GM18861 (cell line): ENCODE measurements at regions not wholly inside any gene's neighbourhood (a gene's known extent, or its start where the extent isn't known, plus 50 kb on each side); places are given as distances from the start of the nearest gene placed in this dataset.
"Not testable (repeated sequence)": the region's sequence is repeated elsewhere in the genome, so short reads cannot be mapped to it uniquely, and the experiment has no call there.

Experiments used
- ATAC-seq: cut with Tn5 transposase; IDR thresholded peaks from one replicate; pipeline ENCODE4 v1.9.1; 2021; ENCODE audit not compliant: unreplicated experiment

DNA sequence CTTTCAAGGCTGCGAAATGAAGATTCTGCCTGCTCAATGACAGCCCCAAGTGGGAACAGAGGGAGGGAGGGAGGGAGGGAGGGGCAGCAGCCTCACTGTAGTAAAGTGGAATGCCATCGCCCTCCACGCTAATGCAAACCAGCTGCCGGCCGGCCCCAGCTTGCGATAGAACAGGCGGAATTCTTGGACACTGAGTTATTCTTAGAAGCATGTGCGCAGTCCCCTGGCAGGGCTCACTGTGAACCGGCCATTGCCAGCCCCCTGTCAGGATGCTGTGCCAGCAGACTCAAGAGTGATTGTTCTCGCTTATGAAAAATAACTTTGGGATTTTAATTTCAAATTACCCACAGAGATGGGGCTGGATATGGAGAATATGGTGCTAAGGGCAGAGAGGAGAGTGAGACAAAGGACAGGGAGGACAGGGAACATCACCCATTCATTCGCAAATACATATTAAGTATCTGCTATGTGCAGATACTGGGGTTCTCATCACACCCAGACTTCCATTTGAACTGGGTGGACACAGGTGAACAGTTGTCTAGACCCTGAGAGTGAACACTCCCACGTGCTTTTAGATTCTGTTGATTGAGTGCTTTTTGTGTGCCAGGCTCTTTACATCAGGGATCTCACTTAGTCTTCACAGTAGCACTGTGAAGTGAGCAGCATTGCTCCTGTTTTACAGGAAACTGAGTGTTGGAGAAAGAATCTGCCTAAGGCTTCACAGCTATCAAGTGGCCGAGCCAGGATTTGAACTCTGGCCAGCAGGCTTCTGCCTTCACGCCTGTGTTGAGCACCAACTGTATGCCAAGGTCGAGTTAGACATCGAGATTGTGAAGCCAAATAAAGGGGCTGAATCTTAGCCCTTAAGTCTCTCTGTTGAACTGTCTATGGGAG is 192.9 kb downstream of the C12orf75 start:
- no peak for ATAC-seq

DNA sequence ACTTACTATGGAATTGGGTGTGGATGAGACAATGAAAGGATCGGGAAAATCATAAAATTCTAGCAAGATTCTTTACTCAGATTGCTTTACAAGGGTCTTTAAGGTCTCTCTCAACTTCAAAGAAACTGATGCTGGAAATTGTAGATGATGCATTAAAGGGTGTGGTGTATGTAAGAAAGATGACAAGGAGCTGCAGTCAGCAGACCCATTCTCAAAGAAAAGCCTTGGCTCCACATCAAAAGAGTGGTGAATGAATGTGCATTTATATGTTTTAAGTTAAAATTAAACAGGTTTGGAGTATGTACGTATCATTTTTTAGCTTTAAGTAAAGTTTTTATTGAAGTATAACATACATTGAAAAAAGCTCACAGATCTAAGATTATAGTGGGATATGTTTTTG is 194.5 kb downstream of the C12orf75 start:
- ATAC-seq, result no peak

DNA sequence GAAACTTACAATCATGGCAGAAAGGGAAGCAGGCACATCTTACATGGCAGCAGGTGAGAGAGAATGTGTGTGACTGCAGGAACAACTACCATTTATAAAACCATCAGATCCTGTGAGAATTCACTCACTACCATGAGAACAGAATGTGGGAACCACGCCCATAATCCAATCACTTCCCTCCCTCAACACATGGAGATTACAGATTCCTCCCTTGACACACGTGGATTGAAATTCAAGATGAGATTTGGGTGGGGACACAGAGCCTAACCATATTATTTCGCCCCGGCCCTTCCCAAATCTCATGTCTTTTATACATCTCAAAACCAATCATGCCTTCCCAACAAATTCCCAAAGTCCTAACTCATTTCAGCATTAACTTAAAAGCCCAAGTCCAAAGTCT is 203.6 kb downstream of the C12orf75 start:
- no peak for ATAC-seq

DNA sequence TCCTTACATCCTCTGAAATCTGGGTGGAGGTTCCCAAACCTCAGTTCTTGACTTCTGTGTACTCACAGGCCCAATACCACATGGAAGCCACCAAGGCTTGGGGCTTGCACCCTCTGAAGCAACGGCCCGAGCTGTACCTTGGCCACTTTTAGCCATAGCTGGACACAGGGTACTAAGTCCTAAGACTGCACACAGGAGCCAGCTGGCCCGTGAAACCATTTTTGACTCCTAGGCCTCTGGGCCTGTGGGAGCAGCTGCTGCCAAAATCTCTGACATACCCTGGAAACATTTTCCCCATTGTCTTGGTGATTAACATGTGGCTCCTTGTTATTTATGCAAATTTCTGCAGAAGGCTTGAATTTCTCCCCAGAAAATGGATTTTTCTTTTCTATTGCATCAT is 204.5 kb downstream of the C12orf75 start:
- ATAC-seq, result not testable (repeated sequence)

DNA sequence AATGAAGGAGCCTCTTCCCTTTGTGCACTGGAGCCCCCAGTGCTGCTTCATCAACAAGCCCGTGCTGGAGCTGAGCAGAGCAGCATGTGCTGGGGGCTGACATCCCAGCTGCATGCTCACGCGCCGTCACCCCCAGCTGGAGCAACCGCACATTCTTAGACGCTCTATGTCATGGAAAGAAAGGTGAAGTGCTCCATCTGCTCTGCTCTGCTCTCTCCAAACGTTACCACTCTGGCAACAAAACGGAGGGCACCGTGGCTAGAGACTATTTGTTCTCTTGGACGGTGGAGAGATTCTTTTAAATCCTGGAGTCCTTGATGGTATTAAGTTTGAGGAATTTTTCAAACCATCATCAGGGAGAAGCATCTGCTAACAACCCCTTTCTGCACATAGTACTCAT is 208.4 kb downstream of the C12orf75 start:
- no peak for ATAC-seq

DNA sequence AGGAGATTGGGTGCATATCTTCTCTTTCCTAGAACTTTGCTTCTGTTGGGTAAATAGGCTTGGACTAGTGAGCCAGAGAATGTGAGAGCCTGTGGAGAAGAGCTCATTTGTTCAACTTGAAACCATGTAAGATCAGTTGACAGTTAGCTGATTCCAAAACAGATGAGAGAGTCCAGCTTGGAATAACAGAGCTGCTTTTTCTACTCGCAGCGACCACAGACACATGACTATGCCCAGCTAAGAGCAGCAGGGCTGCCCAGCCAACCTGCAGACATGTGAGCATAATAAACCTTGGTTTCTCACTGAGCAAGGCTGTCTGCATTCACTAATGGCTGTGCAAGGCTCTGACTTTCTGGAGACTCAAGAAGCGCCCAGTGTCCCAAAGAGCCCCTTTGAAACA is 209.2 kb downstream of the C12orf75 start:
- ATAC-seq, result no peak

DNA sequence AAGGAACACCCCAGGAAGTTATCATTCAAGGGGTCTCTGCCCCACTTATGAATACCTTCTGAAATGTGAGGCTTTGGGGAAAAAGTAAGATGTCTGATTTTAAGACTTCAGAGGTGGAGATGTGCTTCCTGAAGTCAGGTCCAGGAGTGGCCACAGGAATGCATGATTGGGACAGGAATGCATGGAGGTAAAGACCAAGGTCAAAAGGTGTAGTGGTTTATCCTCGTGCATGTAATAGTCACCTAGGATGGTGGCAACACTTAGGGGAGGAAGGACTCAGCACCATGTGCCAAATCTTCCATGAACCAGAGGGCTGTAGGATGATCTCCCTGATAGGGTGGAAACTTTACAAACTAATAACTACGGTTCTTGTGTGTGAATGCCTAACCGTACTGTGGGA is 217.3 kb downstream of the C12orf75 start:
- ATAC-seq, result no peak

DNA sequence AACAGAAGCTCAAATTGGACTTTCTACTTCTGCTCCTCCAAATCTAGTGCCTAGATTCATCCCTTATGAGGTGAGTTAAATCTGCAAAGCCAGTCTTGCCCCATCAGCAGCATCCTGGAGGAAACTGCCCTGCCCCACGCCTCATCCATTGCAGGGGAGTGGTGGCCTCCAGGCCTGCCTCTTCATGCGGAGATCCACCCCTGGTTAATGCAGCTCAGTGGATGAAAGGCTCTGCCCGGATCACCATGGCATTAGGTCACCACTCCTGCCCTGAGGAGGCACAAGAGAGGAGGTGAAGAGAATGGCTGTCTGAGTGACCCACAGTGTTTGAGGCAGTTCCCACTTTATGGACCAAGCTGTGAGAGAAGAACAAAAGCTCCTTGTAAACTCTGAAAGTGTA is 218.1 kb downstream of the C12orf75 start:
- no peak for ATAC-seq

DNA sequence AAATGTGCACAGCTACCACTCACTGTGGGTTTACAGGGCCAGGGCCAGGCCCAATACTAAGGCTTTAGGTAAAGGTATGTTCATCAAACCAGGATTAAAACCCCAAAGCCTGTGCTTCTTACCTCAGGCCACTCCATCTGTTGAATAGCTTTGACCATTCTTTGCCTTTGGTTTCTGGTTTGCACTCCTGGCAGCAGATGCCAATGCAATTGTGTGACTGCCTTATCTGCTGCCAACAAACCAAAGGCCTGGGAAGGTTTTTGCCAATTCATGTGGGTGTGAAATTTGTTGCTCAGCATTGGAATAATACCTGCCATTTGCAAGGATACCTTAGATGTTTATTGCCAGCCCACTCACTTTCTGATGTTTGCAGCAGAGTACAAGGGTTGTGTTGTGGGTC is 221.6 kb downstream of the C12orf75 start:
- ATAC-seq, result no peak

DNA sequence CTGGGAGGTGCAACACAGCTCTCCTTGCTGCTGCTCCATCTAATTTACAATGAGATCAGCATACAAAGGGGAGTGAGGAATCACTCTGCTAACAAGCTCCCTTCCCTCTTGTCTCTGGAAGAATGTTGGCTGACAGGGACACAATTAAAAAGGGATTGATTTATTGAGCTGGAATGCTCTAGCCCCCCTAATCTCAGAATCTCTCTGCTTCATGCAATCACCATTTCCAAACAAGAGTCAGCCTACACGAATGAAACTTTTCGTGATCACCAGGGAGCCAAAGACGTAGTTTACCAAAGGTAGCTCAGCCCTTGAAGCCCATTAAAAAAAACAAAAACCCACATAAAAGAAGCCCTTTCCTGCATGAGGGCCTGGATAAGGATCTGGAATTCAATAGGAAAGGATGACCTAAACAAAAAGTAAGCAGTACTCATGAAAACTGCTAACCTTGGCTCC is 223.8 kb downstream of the C12orf75 start:
- ATAC-seq, result no peak

DNA sequence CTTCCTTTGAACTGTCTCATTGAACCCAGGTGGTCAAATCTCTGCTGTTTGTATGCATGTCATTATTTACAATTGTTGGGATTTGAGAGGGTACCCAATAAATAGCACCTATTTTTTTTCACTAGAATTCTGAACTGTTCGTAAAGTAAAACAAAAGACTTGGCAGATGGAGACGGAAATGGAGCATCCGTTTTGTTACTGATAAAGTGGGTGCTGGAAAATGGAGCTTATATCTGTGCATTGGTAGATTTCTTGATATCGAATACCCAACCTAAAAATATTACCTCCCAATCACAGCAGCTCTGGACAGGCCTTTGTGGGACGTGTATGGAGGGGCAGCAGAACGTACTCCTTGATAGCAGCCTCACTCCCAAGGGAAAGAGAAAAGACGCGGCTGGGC is 224.4 kb downstream of the C12orf75 start:
- ATAC-seq, result no peak

DNA sequence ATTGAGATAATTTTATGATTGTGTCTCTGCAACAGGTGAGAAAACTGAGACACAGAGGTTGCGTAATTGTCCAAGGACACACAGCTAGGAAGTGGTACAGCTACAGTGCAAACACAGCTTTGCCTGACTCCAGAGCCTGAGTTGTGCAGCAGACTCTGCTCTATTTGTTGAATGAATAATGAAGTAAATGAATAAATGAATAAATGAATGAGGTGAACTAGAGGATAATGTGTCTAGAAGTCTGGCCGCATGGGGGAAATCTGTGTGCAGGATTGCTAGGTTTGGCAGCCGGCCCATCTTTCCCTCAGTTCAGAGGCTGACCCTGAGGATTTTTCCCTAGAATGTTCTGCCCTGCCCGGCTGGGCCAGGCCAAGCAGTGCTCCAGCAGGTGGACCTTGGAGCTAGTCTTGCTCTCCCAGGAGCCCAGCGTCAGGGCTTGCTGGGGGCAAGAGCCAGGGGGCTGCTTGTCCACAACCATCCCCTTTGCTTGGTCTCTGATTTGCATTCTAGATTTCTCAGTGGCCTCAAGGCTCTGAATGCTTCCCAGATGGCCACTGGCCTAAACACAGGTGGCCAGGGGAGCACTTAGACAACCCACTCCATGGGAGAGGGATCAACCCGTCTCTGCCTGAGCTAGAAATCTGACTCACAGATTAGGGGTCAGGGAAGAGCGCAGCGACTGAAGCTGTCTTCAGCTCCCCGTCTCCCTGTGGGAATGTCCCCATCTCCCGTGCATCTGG is 225.2 kb downstream of the C12orf75 start:
- no peak for ATAC-seq

DNA sequence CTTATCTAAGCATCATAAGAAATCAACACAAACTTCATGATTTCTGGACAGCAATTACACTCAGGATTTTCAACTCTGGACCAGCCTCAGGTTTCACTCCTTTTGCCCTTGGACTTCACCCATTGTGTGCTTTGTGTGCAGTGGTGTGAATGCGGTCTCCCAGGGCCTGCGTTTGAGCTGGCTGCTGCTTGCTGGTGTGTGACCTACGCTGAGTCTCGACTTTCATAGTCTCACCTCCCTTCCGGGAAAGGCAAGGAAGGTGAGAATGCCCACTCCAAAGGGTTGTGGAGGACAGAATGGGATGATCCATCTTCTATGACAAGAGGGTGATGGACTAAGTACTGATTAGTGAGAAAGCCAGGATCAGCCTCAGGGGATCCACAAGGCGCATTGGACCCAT is 228.8 kb downstream of the C12orf75 start:
- no peak for ATAC-seq

DNA sequence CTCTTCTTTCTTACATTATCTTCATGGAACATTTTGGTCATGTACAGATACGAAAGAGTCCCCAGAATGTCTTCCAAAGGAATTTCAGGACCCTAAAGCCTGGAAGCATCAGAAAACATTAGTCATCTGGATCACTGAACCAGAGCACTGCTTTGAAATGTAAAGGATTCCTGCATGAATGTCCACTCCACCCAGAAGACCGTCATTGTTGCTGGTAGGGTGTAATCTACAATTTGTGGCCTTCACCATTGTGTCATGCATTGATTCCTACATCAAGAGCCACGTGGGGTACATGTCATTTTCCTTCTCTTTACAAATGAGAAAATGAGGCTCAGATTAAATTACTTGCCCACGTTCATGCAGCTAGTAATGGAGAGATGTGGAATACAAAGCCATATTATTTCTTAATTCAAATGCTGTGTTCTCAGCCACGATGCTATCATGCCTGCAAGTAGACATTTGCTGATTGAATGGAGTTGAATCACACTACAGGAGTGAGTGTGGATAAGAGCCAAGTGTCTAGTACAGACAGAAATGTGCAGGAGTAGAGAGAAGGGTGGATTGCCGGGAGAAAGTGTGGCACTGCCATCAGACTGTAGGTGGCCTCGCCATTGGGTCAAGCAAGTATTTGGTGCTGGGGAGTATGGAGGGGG is 231.2 kb downstream of the C12orf75 start:
- ATAC-seq, result no peak

DNA sequence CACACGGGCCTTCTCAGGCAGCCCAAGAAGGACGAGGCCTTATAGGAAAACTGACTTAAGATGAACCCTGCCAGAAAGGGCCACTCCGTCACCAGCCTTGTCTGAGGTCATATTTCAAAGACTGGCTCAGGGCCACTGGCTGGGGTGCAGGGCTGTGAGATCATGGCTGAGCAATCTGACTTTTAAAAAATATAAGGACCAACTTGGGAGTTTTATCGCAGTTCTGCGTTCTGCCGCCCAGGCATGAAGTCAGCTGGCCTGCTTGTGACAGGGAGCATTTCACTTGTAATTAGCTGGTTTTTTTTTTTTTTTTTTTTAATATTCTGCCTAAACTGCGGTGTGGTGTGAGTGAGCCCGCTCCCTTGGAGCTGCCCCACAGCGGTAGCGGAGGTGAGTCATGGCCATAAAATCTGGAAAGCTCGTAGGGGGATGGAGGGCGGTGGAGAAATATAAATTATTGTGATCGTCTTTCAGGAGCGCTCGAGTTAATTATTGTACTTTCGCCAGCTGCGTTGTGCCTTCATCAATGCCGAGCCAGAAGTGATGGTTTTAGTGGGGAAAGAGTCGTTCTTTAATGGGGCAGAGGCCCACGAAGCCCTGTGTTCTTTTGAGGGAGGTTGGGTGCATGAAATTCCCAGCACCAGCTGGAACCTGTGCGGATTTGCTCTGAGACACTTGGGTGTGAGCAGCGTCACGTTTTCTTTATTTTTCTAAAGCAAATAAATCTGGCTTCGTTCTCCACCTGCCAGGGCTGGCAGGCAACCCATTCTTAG is 231.9 kb downstream of the C12orf75 start:
- no peak for ATAC-seq

DNA sequence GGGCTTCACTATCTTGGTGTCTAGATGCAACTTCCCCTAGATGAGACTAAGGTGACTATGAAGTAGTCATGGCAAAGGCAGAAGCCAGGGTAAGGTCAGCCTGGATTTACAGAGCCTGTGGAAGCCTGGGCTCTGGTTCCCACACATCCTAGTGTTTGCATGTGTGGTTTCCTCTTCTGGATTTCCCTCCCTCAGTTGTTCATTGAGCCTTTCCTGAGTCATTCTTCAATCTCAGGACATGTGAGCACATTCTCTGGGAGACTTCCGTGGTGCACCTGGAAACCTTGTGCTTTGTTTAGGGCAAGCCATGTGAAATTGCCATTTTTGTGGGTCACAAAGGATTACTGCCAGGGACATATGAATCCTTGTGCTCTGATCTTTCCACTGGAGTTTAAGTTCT is 236.6 kb downstream of the C12orf75 start:
- ATAC-seq, result no peak

DNA sequence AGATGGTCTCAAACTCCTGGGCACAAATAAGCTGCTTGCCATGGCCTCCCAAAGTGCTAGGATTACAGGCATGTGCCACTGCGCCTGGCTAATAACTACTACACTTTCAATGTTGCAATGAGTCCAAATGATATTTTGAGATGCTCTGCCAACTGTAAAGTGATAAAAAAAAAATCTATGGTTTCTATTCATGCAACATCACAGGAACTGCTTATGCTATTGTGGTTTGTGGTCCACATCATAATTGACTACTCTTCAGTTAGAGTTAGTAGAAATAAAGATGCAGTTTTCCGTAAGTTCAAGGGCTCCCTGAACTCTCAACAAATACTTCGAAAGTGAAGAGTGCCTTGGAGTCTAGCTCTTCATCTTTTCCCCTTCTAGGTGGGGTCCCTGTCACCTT is 239.4 kb downstream of the C12orf75 start:
- ATAC-seq, result no peak

DNA sequence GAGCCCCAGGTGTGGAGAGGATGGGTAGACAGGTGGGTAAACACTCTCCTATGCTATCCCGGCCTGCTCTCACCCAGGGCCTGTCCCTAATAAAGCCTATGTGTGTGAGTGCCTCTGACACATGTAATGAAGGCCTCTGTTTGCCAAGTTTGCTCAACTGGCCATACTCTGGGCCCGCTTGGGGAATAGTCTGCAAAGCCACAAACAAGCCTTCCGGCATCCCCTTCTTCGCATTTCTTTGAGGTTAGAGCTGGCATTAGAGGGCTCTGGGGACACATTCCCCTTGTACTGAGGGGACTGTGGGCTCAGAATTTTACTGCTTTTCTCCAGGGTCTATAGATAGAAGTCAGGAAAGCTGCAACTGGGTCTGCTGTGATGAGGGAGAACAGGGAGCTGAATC is 240.5 kb downstream of the C12orf75 start:
- no peak for ATAC-seq

DNA sequence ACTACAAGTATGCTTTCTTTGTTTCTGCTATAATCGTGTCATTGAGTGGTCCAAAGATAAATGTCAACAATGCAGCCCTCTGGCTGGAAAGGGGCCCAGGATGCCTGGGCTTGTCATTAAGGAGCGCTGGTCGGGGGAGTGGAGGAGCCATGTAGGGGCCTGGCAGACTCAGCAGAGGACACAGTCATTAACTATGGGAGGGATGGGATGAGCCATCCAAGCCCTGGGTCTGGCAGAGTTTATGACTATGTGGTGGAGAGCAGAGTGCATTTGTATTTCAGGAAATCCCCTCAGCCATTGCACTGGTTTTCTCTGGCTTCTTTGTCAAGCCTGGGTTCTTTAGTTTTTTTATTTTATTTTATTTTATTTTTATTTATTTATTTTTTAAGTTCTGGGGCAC is 243.1 kb downstream of the C12orf75 start:
- no peak for ATAC-seq

DNA sequence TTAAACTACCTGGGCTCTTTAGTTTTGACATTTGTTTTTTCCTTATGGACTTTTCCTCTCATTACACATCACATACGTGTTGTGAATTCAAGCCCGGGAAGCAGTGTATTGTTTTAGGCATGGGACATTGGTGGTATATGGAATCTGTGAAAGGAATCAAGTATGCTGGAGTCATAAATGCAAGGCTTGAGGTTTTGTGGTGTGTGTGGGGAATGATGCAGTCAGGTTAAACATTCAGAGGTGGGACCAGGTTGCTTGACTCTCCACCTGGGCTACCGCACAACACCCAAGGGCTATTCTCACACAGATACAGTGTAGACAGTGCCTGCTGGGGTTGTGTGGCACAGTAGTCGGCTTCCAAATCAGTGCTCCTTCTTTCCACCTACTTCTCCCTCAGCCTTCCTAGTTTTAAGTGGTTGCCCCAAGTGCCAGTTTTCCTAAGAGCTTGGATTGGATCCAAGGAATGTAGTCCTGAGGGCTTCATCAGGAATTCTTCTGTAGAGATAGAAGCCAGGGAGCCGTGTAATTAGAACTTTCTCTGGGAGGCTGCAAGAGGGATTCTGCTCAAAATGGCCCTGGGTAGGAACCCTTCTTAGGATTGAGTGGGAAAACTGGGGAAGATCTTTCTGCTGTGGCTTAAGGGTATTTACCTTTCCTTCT is 243.7 kb downstream of the C12orf75 start:
- no peak for ATAC-seq

DNA sequence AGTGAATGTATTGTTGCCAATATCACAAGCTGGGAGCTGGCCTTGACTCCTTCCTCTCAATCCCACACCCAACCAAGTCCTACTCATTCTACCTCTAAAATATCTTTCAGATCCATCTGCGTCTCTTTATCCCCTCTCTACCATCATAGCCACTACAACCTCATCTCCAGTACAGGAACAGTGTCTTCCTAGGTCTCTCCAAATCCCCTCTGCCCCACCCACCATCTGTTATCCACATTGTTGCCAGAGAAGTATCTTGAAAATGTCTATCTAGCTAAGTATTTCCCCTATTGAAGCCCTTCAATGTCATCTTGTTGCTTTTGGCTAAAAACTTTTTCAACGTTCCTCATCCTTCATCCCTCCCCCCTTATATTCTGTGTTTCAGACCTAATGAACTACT is 244.7 kb downstream of the C12orf75 start:
- ATAC-seq, result no peak
